H1 (cell line): ENCODE measurements at regions not wholly inside any gene's neighbourhood (a gene's known extent, or its start where the extent isn't known, plus 50 kb on each side); places are given as distances from the start of the nearest gene placed in this dataset.

Experiments used
- CTCF ChIA-PET: fragments of 300-600 bp; sonication (Branson Sonifier 250); formaldehyde crosslinking; loops from one replicate; lab custom pipeline; 2021; ENCODE audit not compliant: partially characterized antibody; lab: Charles Lee
- POLR2A ChIA-PET: fragments of 300-600 bp; sonication (Branson Sonifier 250); formaldehyde crosslinking; loops from one replicate; lab custom pipeline; 2021; ENCODE audit warnings: inconsistent platforms; ENCODE audit not compliant: partially characterized antibody; lab: Charles Lee
- DNase-seq, 2 experiments: peaks; one replicate each; pipeline versions ENCODE4 v3.0.0 to v3.0.0-alpha.2; 2010 to 2022; ENCODE audit warnings: low spot score in 2 of 2, low read depth in 1 of 2, mixed read lengths in 1 of 2
- FAIRE-seq: peaks from 2 replicates; lab custom pipeline; 2011; peaks lifted over from hg19 to GRCh38; lab: Jason Lieb, UNC
- H2AFZ ChIP-seq: 2 replicates; pipeline ENCODE4 v1.8.1; 2012; ENCODE audit warnings: low read length, inconsistent platforms
- H2AK5ac ChIP-seq: 2 replicates; pipeline ENCODE4 v1.6.1; 2013; ENCODE audit warnings: low read depth, low read length
- H2BK120ac ChIP-seq: replicated peaks from 2 replicates; pipeline ENCODE3; 2013; ENCODE audit warnings: low read depth, low read length, inconsistent platforms
- H2BK12ac ChIP-seq: 2 replicates; pipeline ENCODE4 v1.6.1; 2013; ENCODE audit warnings: low read depth, low read length
- H2BK15ac ChIP-seq: 2 replicates; pipeline ENCODE4 v1.6.1; 2013; ENCODE audit warnings: low read length
- H2BK20ac ChIP-seq: 2 replicates; pipeline ENCODE4 v1.6.1; 2013; ENCODE audit warnings: low read length
- H2BK5ac ChIP-seq: 2 replicates; pipeline ENCODE4 v1.6.1; 2013; ENCODE audit warnings: low read depth, low read length
- H3K14ac ChIP-seq: 2 replicates; pipeline ENCODE4 v1.6.1; 2013; ENCODE audit warnings: inconsistent platforms; ENCODE audit not compliant: insufficient read length
- H3K18ac ChIP-seq: 2 replicates; pipeline ENCODE4 v1.6.1; 2013; ENCODE audit warnings: low read length; ENCODE audit errors: extremely low read depth
- H3K23ac ChIP-seq: 2 replicates; pipeline ENCODE4 v1.6.1; 2013; ENCODE audit warnings: inconsistent platforms; ENCODE audit not compliant: insufficient read length
- H3K23me2 ChIP-seq: 2 replicates; pipeline ENCODE4 v1.6.1; 2013; ENCODE audit warnings: low read depth, low read length
- H3K27ac ChIP-seq: 2 replicates; pipeline ENCODE4 v1.6.1; 2011; ENCODE audit warnings: low read depth, low read length, inconsistent platforms
- H3K27me3 ChIP-seq, 4 experiments: replicated peaks in 1 of 4; 1 replicate in 1 of 4; 2 replicates in 3 of 4; pipeline versions ENCODE4 v1.6.1 to v1.8.1; 2011 to 2013; ENCODE audit warnings: low read length in 3 of 4, mild to moderate bottlenecking in 3 of 4, inconsistent platforms in 2 of 4, mixed read lengths in 2 of 4, moderate library complexity in 1 of 4; ENCODE audit not compliant: control insufficient read depth in 3 of 4, insufficient read depth in 3 of 4; ENCODE audit errors: extremely low read depth in 1 of 4
- H3K36me3 ChIP-seq, 4 experiments: 2 replicates each; pipeline versions ENCODE4 v1.6.1 to v1.8.1; 2011 to 2013; ENCODE audit warnings: mild to moderate bottlenecking in 4 of 4, low read length in 3 of 4, moderate library complexity in 2 of 4, control low read depth in 1 of 4, inconsistent platforms in 1 of 4; ENCODE audit not compliant: insufficient read depth in 4 of 4, control insufficient read depth in 2 of 4
- H3K4ac ChIP-seq: replicated peaks from 2 replicates; pipeline ENCODE3; 2013; ENCODE audit warnings: low read length, low read depth, mixed read lengths, inconsistent platforms; ENCODE audit not compliant: insufficient read length
- H3K4me1 ChIP-seq, 4 experiments: replicated peaks in 1 of 4; 1 replicate in 1 of 4; 2 replicates in 3 of 4; pipeline versions ENCODE4 v1.6.1 to v1.8.1; 2011 to 2013; ENCODE audit warnings: low read length in 3 of 4, inconsistent platforms in 2 of 4, mixed read lengths in 1 of 4; ENCODE audit not compliant: insufficient read depth in 4 of 4, control insufficient read depth in 3 of 4
- H3K4me2 ChIP-seq, 2 experiments: 2 replicates each; pipeline versions ENCODE4 v1.6.1 to v1.8.1; 2011 to 2013; ENCODE audit warnings: low read depth in 2 of 2, low read length in 2 of 2, control low read depth in 1 of 2, inconsistent platforms in 1 of 2, mild to moderate bottlenecking in 1 of 2; ENCODE audit not compliant: insufficient read depth in 1 of 2
- H3K4me3 ChIP-seq, 4 experiments: fragments of 200-600, 300-600 bp in 1 of 4; sonication (generic), shearing (Covaris generic), sonication (Bioruptor Twin) in 1 of 4; 2 replicates each; pipeline versions ENCODE4 v1.5.1 to v1.8.1; 2011 to 2016; ENCODE audit warnings: low read length in 4 of 4, low read depth in 3 of 4, control low read depth in 2 of 4, inconsistent platforms in 2 of 4, mild to moderate bottlenecking in 2 of 4, mixed read lengths in 1 of 4, moderate library complexity in 1 of 4; ENCODE audit not compliant: insufficient read depth in 2 of 4; ENCODE audit errors: extremely low read depth in 1 of 4
- H3K56ac ChIP-seq: replicated peaks from 2 replicates; pipeline ENCODE3; 2013; ENCODE audit warnings: low read depth, mild to moderate bottlenecking, mixed read lengths, low read length, inconsistent platforms; ENCODE audit not compliant: insufficient read length
- H3K79me1 ChIP-seq: 2 replicates; pipeline ENCODE4 v1.6.1; 2013; ENCODE audit warnings: low read depth, low read length, control low read depth
- H3K79me2 ChIP-seq, 2 experiments: 2 replicates each; pipeline versions ENCODE4 v1.6.1 to v1.8.1; 2012 to 2013; ENCODE audit warnings: low read length in 2 of 2, mild to moderate bottlenecking in 2 of 2, inconsistent platforms in 1 of 2; ENCODE audit not compliant: insufficient read depth in 2 of 2, control insufficient read depth in 1 of 2
- H3K9ac ChIP-seq, 4 experiments: replicated peaks in 1 of 4; 1 replicate in 1 of 4; 2 replicates in 3 of 4; pipeline versions ENCODE4 v1.6.1 to v1.8.1; 2011 to 2013; ENCODE audit warnings: low read depth in 3 of 4, low read length in 3 of 4, control low read depth in 2 of 4, mild to moderate bottlenecking in 2 of 4, moderate library complexity in 2 of 4, inconsistent platforms in 1 of 4; ENCODE audit errors: extremely low read depth in 1 of 4
- H3K9me3 ChIP-seq, 2 experiments: 2 replicates each; pipeline versions ENCODE4 v1.6.1 to v1.8.1; 2012 to 2013; ENCODE audit warnings: mild to moderate bottlenecking in 2 of 2, moderate library complexity in 2 of 2, control low read depth in 1 of 2, inconsistent platforms in 1 of 2, low read depth in 1 of 2, low read length in 1 of 2, mixed read lengths in 1 of 2; ENCODE audit not compliant: insufficient read depth in 2 of 2
- H4K20me1 ChIP-seq, 2 experiments: replicated peaks in 1 of 2; 2 replicates each; pipeline versions ENCODE3 to v1.8.1; 2011 to 2013; ENCODE audit warnings: inconsistent platforms in 2 of 2, low read length in 2 of 2, mild to moderate bottlenecking in 1 of 2; ENCODE audit not compliant: insufficient read depth in 2 of 2, control insufficient read depth in 1 of 2
- H4K5ac ChIP-seq: 2 replicates; pipeline ENCODE4 v1.6.1; 2013; ENCODE audit warnings: low read length, low read depth, mixed read lengths, inconsistent platforms; ENCODE audit not compliant: insufficient read length
- H4K8ac ChIP-seq: 2 replicates; pipeline ENCODE4 v1.8.0; 2013; ENCODE audit warnings: mild to moderate bottlenecking, moderate library complexity, low read length, inconsistent platforms; ENCODE audit not compliant: insufficient read depth; ENCODE audit errors: extremely low read depth
- H4K91ac ChIP-seq: replicated peaks from 2 replicates; pipeline ENCODE3; 2013; ENCODE audit warnings: low read length, mixed read lengths, inconsistent platforms; ENCODE audit not compliant: insufficient read length
- BACH1 ChIP-seq: IDR thresholded peaks from 2 replicates; pipeline ENCODE4 v1.6.1; 2012; ENCODE audit warnings: low read length, improper control_type of control experiment
- EGR1 ChIP-seq: IDR thresholded peaks from 2 replicates; pipeline ENCODE4 v1.6.1; 2011; ENCODE audit warnings: low read depth, low read length, borderline replicate concordance
- GABPA ChIP-seq: IDR thresholded peaks from 2 replicates; pipeline ENCODE4 v1.6.1; 2011; ENCODE audit warnings: mild to moderate bottlenecking, low read length, moderate library complexity, borderline replicate concordance; ENCODE audit not compliant: insufficient read depth
- SRF ChIP-seq: IDR thresholded peaks from 2 replicates; pipeline ENCODE4 v1.6.1; 2011; ENCODE audit warnings: mild to moderate bottlenecking, low read depth, low read length, moderate library complexity
- WGBS, 2 experiments: shearing (Covaris generic) in 1 of 2; methylation state at CpG; one replicate each; pipeline versions ENCODE4 v1.1.6 to v1.1.7; 2013 to 2015; ENCODE audit warnings: low lambda C conversion rate in 2 of 2, mixed read lengths in 2 of 2, inconsistent platforms in 1 of 2, low coverage in 1 of 2, missing lambda C conversion rate in 1 of 2; ENCODE audit not compliant: insufficient replicate concordance in 2 of 2, insufficient coverage in 1 of 2, insufficient read length in 1 of 2; ENCODE audit errors: extremely low coverage in 1 of 2, missing lambda C conversion rate in 1 of 2; 5-methylcytosine and 5-hydroxymethylcytosine counted together

GRCh38 chr15:53305101-53305500 lies 454.4 kb downstream of the WDR72 start:
- peaks cover 0 to 4% (median 3%) of the 10 kb centered on the region in 4 experiments; a peak in 3 of 7 replicates for H3K4me1 ChIP-seq
- ChIA-PET CTCF (interaction anchor here (0.6 to 1.0 kb wide), 2 partner anchors 223 to 230 kb away, joined by 3 read pairs; no protein-coding TSS in a partner anchor), POLR2A (no interaction called here)
- WGBS, 2 experiments, result 86% methylated on average over 1 of the region's 1 CpG; no CpG with 5 or more reads in 1 of the 2 experiments
- no peaks in the 10 kb centered on the region for H3K9me3 ChIP-seq
- no peak overlapping the region for H4K91ac ChIP-seq
- FAIRE-seq (no peak), DNase-seq (no peak)
- H3K18ac ChIP-seq, result no peak overlapping the region
- H3K4ac ChIP-seq, result no peak overlapping the region
- H3K9ac ChIP-seq, result no peak overlapping the region
- H3K23ac ChIP-seq, result no peak overlapping the region
- no peaks in the 10 kb centered on the region for H3K36me3 ChIP-seq
- H3K4me2 ChIP-seq, result no peak overlapping the region
- H2BK120ac ChIP-seq, result no peak overlapping the region
- no peaks in the 10 kb centered on the region for H3K79me1 ChIP-seq
- no peak overlapping the region for H3K56ac ChIP-seq
- no peak overlapping the region for H4K5ac ChIP-seq
- H2AK5ac ChIP-seq, result no peak overlapping the region
- no peak overlapping the region for H2AFZ ChIP-seq
- H3K14ac ChIP-seq, result no peak overlapping the region
- no peak overlapping the region for H4K8ac ChIP-seq
- no peaks in the 10 kb centered on the region for H3K23me2 ChIP-seq
- H2BK15ac ChIP-seq, result no peak overlapping the region
- H3K79me2 ChIP-seq, result no peaks in the 10 kb centered on the region
- no peak overlapping the region for H2BK12ac ChIP-seq
- H2BK20ac ChIP-seq, result no peak overlapping the region
- no peak overlapping the region for H3K4me3 ChIP-seq
- no peak overlapping the region for H2BK5ac ChIP-seq
- no peak overlapping the region for H3K27ac ChIP-seq
- no peaks in the 10 kb centered on the region for H3K27me3 ChIP-seq
- H4K20me1 ChIP-seq, result no peaks in the 10 kb centered on the region
- TF ChIP-seq BACH1 (no peak), SRF (no peak), EGR1 (no peak), GABPA (no peak)
